IMR-90 (cell line): ENCODE measurements at regions not wholly inside any gene's neighbourhood (a gene's known extent, or its start where the extent isn't known, plus 50 kb on each side); places are given as distances from the start of the nearest gene placed in this dataset.

Experiments used
- ATAC-seq: fragments of 200-7000 bp; cut with Tn5 transposase; 2 replicates; pipeline ENCODE4 v1.9.1; 2020; ENCODE audit warnings: low read depth, mild to moderate bottlenecking, moderate library complexity
- BruUV-seq: library from RNA; stranded (reverse); fragments of 400-500 nt; replicated peaks from 2 replicates; lab custom pipeline; 2021; lab: Mats Ljungman, UMichigan
- CTCF ChIA-PET: fragments of 300-600 bp; formaldehyde crosslinking; extraction: SDS; loops from one replicate; lab custom pipeline; 2021; ENCODE audit warnings: antibody characterized with exemption; lab: Yijun Ruan, JAX
- POLR2A ChIA-PET: fragments of 300-600 bp; sonication (Branson Sonifier 250); formaldehyde crosslinking; loops from one replicate; lab custom pipeline; 2022; ENCODE audit warnings: antibody characterized with exemption; ENCODE audit not compliant: unreplicated experiment; lab: Charles Lee
- DNase-seq: peaks from one replicate; pipeline ENCODE4 v3.0.0; 2013
- H2AFZ ChIP-seq: replicated peaks from 2 replicates; pipeline ENCODE3; 2013; ENCODE audit warnings: low read length, mild to moderate bottlenecking; ENCODE audit not compliant: poor library complexity
- H2AK5ac ChIP-seq: 2 replicates; pipeline ENCODE4 v1.6.1; 2013; ENCODE audit warnings: low read depth, low read length, inconsistent platforms
- H2AK9ac ChIP-seq: replicated peaks from 2 replicates; pipeline ENCODE3; 2013; ENCODE audit warnings: mild to moderate bottlenecking, low read depth, low read length, moderate library complexity; ENCODE audit not compliant: poor library complexity
- H2BK120ac ChIP-seq: 2 replicates; pipeline ENCODE4 v1.6.1; 2013; ENCODE audit warnings: low read depth, low read length, inconsistent platforms
- H2BK15ac ChIP-seq: 3 replicates; pipeline ENCODE4 v1.6.1; 2013; ENCODE audit warnings: low read depth, low read length, inconsistent platforms
- H2BK20ac ChIP-seq: 2 replicates; pipeline ENCODE4 v1.6.1; 2013; ENCODE audit warnings: low read depth, mild to moderate bottlenecking, inconsistent platforms, low read length, moderate library complexity
- H2BK5ac ChIP-seq: 2 replicates; pipeline ENCODE4 v1.6.1; 2013; ENCODE audit warnings: mild to moderate bottlenecking, low read depth, low read length, inconsistent platforms; ENCODE audit not compliant: poor library complexity, severe bottlenecking
- H3K14ac ChIP-seq: replicated peaks from 2 replicates; pipeline ENCODE4 v1.6.1; 2013; ENCODE audit warnings: low read depth, low read length, inconsistent platforms
- H3K18ac ChIP-seq: 2 replicates; pipeline ENCODE4 v1.6.1; 2013; ENCODE audit warnings: low read depth, low read length, control low read depth
- H3K23ac ChIP-seq: 2 replicates; pipeline ENCODE4 v1.6.1; 2013; ENCODE audit warnings: low read depth, low read length, inconsistent platforms
- H3K27ac ChIP-seq: 2 replicates; pipeline ENCODE4 v1.5.1; 2013; ENCODE audit warnings: mild to moderate bottlenecking, control low read depth, low read length; ENCODE audit not compliant: insufficient read depth
- H3K27me3 ChIP-seq: 2 replicates; pipeline ENCODE4 v1.6.1; 2013; ENCODE audit warnings: low read length; ENCODE audit not compliant: control insufficient read depth, insufficient read depth
- H3K36me3 ChIP-seq: 2 replicates; pipeline ENCODE4 v1.6.1; 2013; ENCODE audit warnings: low read length, mixed read lengths; ENCODE audit not compliant: control insufficient read depth, insufficient read depth
- H3K4ac ChIP-seq: 2 replicates; pipeline ENCODE4 v1.6.1; 2013; ENCODE audit warnings: low read depth, low read length, inconsistent platforms
- H3K4me1 ChIP-seq: 2 replicates; pipeline ENCODE4 v1.6.1; 2013; ENCODE audit warnings: low read length, mixed read lengths; ENCODE audit not compliant: control insufficient read depth, insufficient read depth
- H3K4me2 ChIP-seq: 2 replicates; pipeline ENCODE4 v1.6.1; 2013; ENCODE audit warnings: low read depth, mild to moderate bottlenecking, control low read depth, low read length, moderate library complexity
- H3K4me3 ChIP-seq: 2 replicates; pipeline ENCODE4 v1.5.1; 2013; ENCODE audit warnings: low read depth, mild to moderate bottlenecking, control low read depth, low read length, moderate library complexity; ENCODE audit not compliant: insufficient read depth
- H3K56ac ChIP-seq: 2 replicates; pipeline ENCODE4 v1.6.1; 2013; ENCODE audit warnings: low read length, inconsistent platforms; ENCODE audit not compliant: insufficient read depth; ENCODE audit errors: extremely low read depth
- H3K79me1 ChIP-seq, 2 experiments: 2 replicates each; pipeline ENCODE4 v1.6.1; 2013; ENCODE audit warnings: low read length in 2 of 2, inconsistent platforms in 1 of 2, low read depth in 1 of 2
- H3K9ac ChIP-seq: 2 replicates; pipeline ENCODE4 v1.6.1; 2013; ENCODE audit warnings: low read depth, low read length, control low read depth
- H3K9me1 ChIP-seq: 2 replicates; pipeline ENCODE4 v1.6.1; 2013; ENCODE audit warnings: low read length, inconsistent platforms; ENCODE audit not compliant: insufficient read depth
- H3K9me3 ChIP-seq: 2 replicates; pipeline ENCODE4 v1.6.1; 2013; ENCODE audit warnings: low read length; ENCODE audit not compliant: control insufficient read depth, insufficient read depth
- H4K20me1 ChIP-seq: 2 replicates; pipeline ENCODE4 v1.6.1; 2013; ENCODE audit warnings: low read length, inconsistent platforms; ENCODE audit not compliant: insufficient read depth
- H4K5ac ChIP-seq: 2 replicates; pipeline ENCODE4 v1.6.1; 2013; ENCODE audit warnings: mild to moderate bottlenecking, low read depth, low read length, control low read depth
- H4K8ac ChIP-seq, 2 experiments: 2 replicates each; pipeline ENCODE4 v1.6.1; 2013; ENCODE audit warnings: low read depth in 2 of 2, low read length in 2 of 2, control low read depth in 1 of 2, inconsistent platforms in 1 of 2
- H4K91ac ChIP-seq: 2 replicates; pipeline ENCODE4 v1.6.1; 2013; ENCODE audit warnings: low read depth, low read length, inconsistent platforms; ENCODE audit not compliant: insufficient read depth
- CTCF ChIP-seq: conservative IDR thresholded peaks from 2 replicates; pipeline ENCODE4 v1.5.1; 2012; ENCODE audit warnings: mild to moderate bottlenecking, low read depth, low read length, improper control_type of control experiment
- MXI1 ChIP-seq: IDR thresholded peaks from 2 replicates; pipeline ENCODE4 v1.6.1; 2012; ENCODE audit warnings: low read depth, mild to moderate bottlenecking, low read length, moderate library complexity, borderline replicate concordance
- RFX5 ChIP-seq: IDR thresholded peaks from 2 replicates; pipeline ENCODE4 v1.8.0; 2012; ENCODE audit warnings: low read depth, mild to moderate bottlenecking, low read length, moderate library complexity
- SMC3 ChIP-seq: fragments of 150-350 bp; IDR thresholded peaks from 2 replicates; pipeline ENCODE4 v1.6.1; 2016; ENCODE audit warnings: low read depth, mild to moderate bottlenecking, antibody characterized with exemption, low read length, moderate library complexity
- USF2 ChIP-seq: fragments of 150-350 bp; IDR thresholded peaks from 2 replicates; pipeline ENCODE4 v1.6.1; 2017; ENCODE audit warnings: mild to moderate bottlenecking, antibody characterized with exemption, low read length, low read depth
- WGBS, 2 experiments: methylation state at CpG; one replicate each; pipeline versions ENCODE4 v1.1.5 to v1.1.7; 2013; ENCODE audit warnings: missing lambda C conversion rate in 2 of 2; ENCODE audit not compliant: insufficient read length in 1 of 2; ENCODE audit errors: extremely low coverage in 2 of 2; 5-methylcytosine and 5-hydroxymethylcytosine counted together
- dilution Hi-C: fragments of 300-500 bp; cut with HindIII; formaldehyde crosslinking; loops from one replicate; pipeline ENCODE4 v1.14.3; 2018; ENCODE audit warnings: low sequenced_read_pairs; ENCODE audit not compliant: unreplicated experiment
- in situ Hi-C: fragments of 300-500 bp; cut with MboI; formaldehyde crosslinking; loops from 3 replicates; pipeline ENCODE4 v1.14.3; 2019; ENCODE audit warnings: low sequenced_read_pairs, inconsistent platforms, mixed read lengths
- intact Hi-C: fragments of 100-400 bp; cut with micrococcal nuclease; formaldehyde crosslinking; loops from 2 replicates; pipeline ENCODE4 v1.10.0; 2022

GRCh38 chr6:4620284-4621151, 155.7 kb upstream of the CDYL start:
- Histone ChIP-seq H2AFZ (no peak overlapping the region), H2BK120ac (no peak overlapping the region), H2BK15ac (no peak overlapping the region), H3K36me3 (no peaks in the 10 kb centered on the region), H3K4me1 (no peaks in the 10 kb centered on the region), H3K27ac (no peak overlapping the region), H3K14ac (no peak overlapping the region), H2BK20ac (no peak overlapping the region), H3K79me1 (no peaks in the 10 kb centered on the region), H3K23ac (no peak overlapping the region), H2AK5ac (no peak overlapping the region), H2AK9ac (no peak overlapping the region), H3K18ac (no peak overlapping the region), H3K9ac (no peak overlapping the region), H3K56ac (no peak overlapping the region), H4K20me1 (no peaks in the 10 kb centered on the region), H3K4ac (no peak overlapping the region), H3K4me2 (no peak overlapping the region), H3K4me3 (no peak overlapping the region), H3K9me1 (no peaks in the 10 kb centered on the region), H4K8ac (no peak overlapping the region), H3K9me3 (no peaks in the 10 kb centered on the region), H3K27me3 (no peaks in the 10 kb centered on the region; the same call in none of the 2 replicates), H2BK5ac (no peak overlapping the region), H4K5ac (no peak overlapping the region), H4K91ac (no peak overlapping the region)
- DNase-seq, result no peak
- ChIA-PET POLR2A (no interaction called here), CTCF (no interaction called here)
- WGBS, 2 experiments, result 53% methylated on average over 4 of the region's 12 CpGs; no CpG with 5 or more reads in 1 of the 2 experiments
- dilution Hi-C loops, result no loop called here
- BruUV-seq, result no TSS peak
- ATAC-seq, result no peak
- intact Hi-C loops, result no loop called here
- TF ChIP-seq MXI1, result no peak
- no peak for TF ChIP-seq USF2
- no peak for TF ChIP-seq CTCF
- TF ChIP-seq RFX5, result no peak
- TF ChIP-seq SMC3, result no peak
- in situ Hi-C loops, result no loop called here
